GM12878 (cell line): ENCODE measurements at regions not wholly inside any gene's neighbourhood (a gene's known extent, or its start where the extent isn't known, plus 50 kb on each side); places are given as distances from the start of the nearest gene placed in this dataset.

Experiments used
- CEBPB ChIP-seq, 2 experiments: fragments of 150-350 bp in 1 of 2; IDR thresholded peaks; 2 replicates each; pipeline ENCODE4 v1.6.1; 2012 to 2014; ENCODE audit warnings: low read depth in 2 of 2, low read length in 2 of 2, borderline replicate concordance in 1 of 2, inconsistent platforms in 1 of 2
- CHD1 ChIP-seq: IDR thresholded peaks from 2 replicates; pipeline ENCODE4 v1.6.1; 2012; ENCODE audit warnings: low read depth, low read length, improper control_type of control experiment
- CHD4 ChIP-seq: fragments of 200-600 bp; sonication (generic); IDR thresholded peaks from 2 replicates; pipeline ENCODE4 v1.6.1; 2016; ENCODE audit warnings: mild to moderate bottlenecking
- ESRRA ChIP-seq: IDR thresholded peaks from 2 replicates; pipeline ENCODE4 v1.6.1; 2012; ENCODE audit warnings: mild to moderate bottlenecking, low read length, improper control_type of control experiment
- EZH2 ChIP-seq: IDR thresholded peaks from 2 replicates; pipeline ENCODE4 v1.6.1; 2012; ENCODE audit warnings: low read depth, mild to moderate bottlenecking, control low read depth, inconsistent platforms, low read length, borderline replicate concordance; ENCODE audit not compliant: control insufficient read depth
- POLR2A ChIP-seq: IDR thresholded peaks from 2 replicates; pipeline ENCODE4 v1.6.1; 2011; ENCODE audit warnings: low read depth, mild to moderate bottlenecking, low read length
- POLR2AphosphoS5 ChIP-seq: IDR thresholded peaks from 2 replicates; pipeline ENCODE4 v1.6.1; 2011; ENCODE audit warnings: mild to moderate bottlenecking, low read length, inconsistent platforms
- SPI1 ChIP-seq: IDR thresholded peaks from 2 replicates; pipeline ENCODE4 v1.6.1; 2011; ENCODE audit warnings: low read depth, mild to moderate bottlenecking, low read length, moderate library complexity, borderline replicate concordance; ENCODE audit not compliant: insufficient read depth
- TF ChIP-seq, protein P1 (sequence below), 3 experiments: IDR thresholded peaks in 2 of 3; conservative IDR thresholded peaks in 1 of 3; 2 replicates each; pipeline ENCODE4 v1.5.1; 2011; ENCODE audit warnings: low read depth in 3 of 3, low read length in 3 of 3, mild to moderate bottlenecking in 3 of 3, control low read depth in 2 of 3, moderate library complexity in 2 of 3, inconsistent platforms in 1 of 3, mixed read lengths in 1 of 3; ENCODE audit not compliant: control insufficient read depth in 2 of 3, insufficient read depth in 1 of 3; ENCODE audit errors: extremely low read depth in 1 of 3

- no peak for TF ChIP-seq POLR2A
- TF ChIP-seq SPI1: no peak
- no peak for TF ChIP-seq POLR2AphosphoS5
- TF ChIP-seq ESRRA: no peak
- no peak for TF ChIP-seq CHD4
- TF ChIP-seq, protein P1, sequence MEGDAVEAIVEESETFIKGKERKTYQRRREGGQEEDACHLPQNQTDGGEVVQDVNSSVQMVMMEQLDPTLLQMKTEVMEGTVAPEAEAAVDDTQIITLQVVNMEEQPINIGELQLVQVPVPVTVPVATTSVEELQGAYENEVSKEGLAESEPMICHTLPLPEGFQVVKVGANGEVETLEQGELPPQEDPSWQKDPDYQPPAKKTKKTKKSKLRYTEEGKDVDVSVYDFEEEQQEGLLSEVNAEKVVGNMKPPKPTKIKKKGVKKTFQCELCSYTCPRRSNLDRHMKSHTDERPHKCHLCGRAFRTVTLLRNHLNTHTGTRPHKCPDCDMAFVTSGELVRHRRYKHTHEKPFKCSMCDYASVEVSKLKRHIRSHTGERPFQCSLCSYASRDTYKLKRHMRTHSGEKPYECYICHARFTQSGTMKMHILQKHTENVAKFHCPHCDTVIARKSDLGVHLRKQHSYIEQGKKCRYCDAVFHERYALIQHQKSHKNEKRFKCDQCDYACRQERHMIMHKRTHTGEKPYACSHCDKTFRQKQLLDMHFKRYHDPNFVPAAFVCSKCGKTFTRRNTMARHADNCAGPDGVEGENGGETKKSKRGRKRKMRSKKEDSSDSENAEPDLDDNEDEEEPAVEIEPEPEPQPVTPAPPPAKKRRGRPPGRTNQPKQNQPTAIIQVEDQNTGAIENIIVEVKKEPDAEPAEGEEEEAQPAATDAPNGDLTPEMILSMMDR (IDR thresholded peaks at IDR 0.05 in 2 of 3, conservative IDR thresholded peaks at IDR 0.05 in 1 of 3; ENCODE audit: control insufficient read depth in 2 of 3, extremely low read depth in 1 of 3, insufficient read depth in 1 of 3, low read depth in 3 of 3, low read length in 3 of 3): no peak
- no peak for TF ChIP-seq CHD1
- no peak for TF ChIP-seq CEBPB (IDR thresholded peaks at IDR 0.05; ENCODE audit: borderline replicate concordance in 1 of 2, low read depth in 2 of 2, low read length in 2 of 2)
- TF ChIP-seq EZH2: no peak
Observed at GRCh38 chr4:13815231-13815630, 187.7 kb upstream of the BOD1L1 start.
